Adrenal gland (tissue), 5 donors: ENCODE measurements at regions not wholly inside any gene's neighbourhood (a gene's known extent, or its start where the extent isn't known, plus 50 kb on each side); places are given as distances from the start of the nearest gene placed in this dataset.

Experiments
- CTCF ChIP-seq, 6 experiments: fragments of 450-650 bp in 4 of 6; fragments of 200-600 bp in 2 of 6; sonication (generic) in 1 of 6; IDR thresholded peaks; 1 replicate in 5 of 6; 2 replicates in 1 of 6; pipeline versions ENCODE4 v1.5.1 to v1.8.0; 2016 to 2021; ENCODE audit warnings: antibody characterized with exemption in 6 of 6, mild to moderate bottlenecking in 2 of 6, moderate library complexity in 1 of 6
- POLR2A ChIP-seq, 2 donors: fragments of 450-650 bp; IDR thresholded peaks; one replicate each; pipeline ENCODE4 v1.6.1; 2017; ENCODE audit warnings: antibody characterized with exemption in 2 of 2, mild to moderate bottlenecking in 2 of 2, moderate library complexity in 1 of 2
- donor health status: DM: no; HTN: no; CAD: no.

- TF ChIP-seq CTCF (IDR thresholded peaks at IDR 0.05) = no peak
- no peak for TF ChIP-seq POLR2A (IDR thresholded peaks at IDR 0.05)
These were observed 206.1 kb upstream of the MTNR1B start for GRCh38 chr11:92763336-92763735.
